T1000 (cell line): ENCODE measurements at regions not wholly inside any gene's neighbourhood (a gene's known extent, or its start where the extent isn't known, plus 50 kb on each side); places are given as distances from the start of the nearest gene placed in this dataset.

ENCODE experiments used
- DNase-seq: peaks from one replicate; lab custom pipeline; 2025; ENCODE audit warnings: mixed read lengths; lab: John Stamatoyannopoulos, UW

- no peak for DNase-seq
Observed at GRCh38 chr13:75231235-75231634, 250.7 kb downstream of the TBC1D4 start.

- peak; percentile 15 for DNase-seq
Observed at GRCh38 chr13:75226733-75227435, 255.1 kb downstream of the TBC1D4 start.

GRCh38 chr13:75226092-75226491 lies 255.9 kb downstream of the TBC1D4 start:
- DNase-seq: no peak

- no peak for DNase-seq
Observed at GRCh38 chr13:75225288-75226032, 256.5 kb downstream of the TBC1D4 start.

GRCh38 chr13:75224053-75224742 lies 257.8 kb downstream of the TBC1D4 start:
- DNase-seq: no peak

GRCh38 chr13:75222031-75222430 lies 259.9 kb downstream of the TBC1D4 start:
- DNase-seq: no peak

GRCh38 chr13:75220861-75221260 lies 261.1 kb downstream of the TBC1D4 start:
- DNase-seq: no peak

GRCh38 chr13:75220238-75220542 lies 261.8 kb downstream of the TBC1D4 start:
- DNase-seq: no peak

GRCh38 chr13:75219479-75220237 lies 262.3 kb downstream of the TBC1D4 start:
- peak; percentile 43 for DNase-seq

GRCh38 chr13:75217949-75218348 lies 264.0 kb downstream of the TBC1D4 start:
- DNase-seq: no peak

- DNase-seq: no peak
Observed at GRCh38 chr13:75216038-75216437, 265.9 kb downstream of the TBC1D4 start.

GRCh38 chr13:75214846-75215245 lies 267.1 kb downstream of the TBC1D4 start:
- DNase-seq: no peak

GRCh38 chr13:75202981-75203380 lies 279.0 kb downstream of the TBC1D4 start:
- DNase-seq: no peak

- no peak for DNase-seq
Observed at GRCh38 chr13:75197803-75198202, 284.2 kb downstream of the TBC1D4 start.

GRCh38 chr13:75196147-75196837 lies 285.7 kb downstream of the TBC1D4 start:
- DNase-seq: no peak

- DNase-seq: no peak
Observed at GRCh38 chr13:75195495-75196146, 286.3 kb downstream of the TBC1D4 start.

- DNase-seq: no peak
Observed at GRCh38 chr13:75194717-75195462, 287.1 kb downstream of the TBC1D4 start.

GRCh38 chr13:75186379-75186778 lies 295.6 kb downstream of the TBC1D4 start:
- no peak for DNase-seq

- DNase-seq: no peak
Observed at GRCh38 chr13:75181906-75182305, 300.1 kb downstream of the TBC1D4 start.

GRCh38 chr13:75180805-75181455 lies 301.0 kb downstream of the TBC1D4 start:
- DNase-seq: no peak
